ENCODE measurements at regions not wholly inside any gene's neighbourhood (a gene's known extent, or its start where the extent isn't known, plus 50 kb on each side); places are given as distances from the start of the nearest gene placed in this dataset.

DNA sequence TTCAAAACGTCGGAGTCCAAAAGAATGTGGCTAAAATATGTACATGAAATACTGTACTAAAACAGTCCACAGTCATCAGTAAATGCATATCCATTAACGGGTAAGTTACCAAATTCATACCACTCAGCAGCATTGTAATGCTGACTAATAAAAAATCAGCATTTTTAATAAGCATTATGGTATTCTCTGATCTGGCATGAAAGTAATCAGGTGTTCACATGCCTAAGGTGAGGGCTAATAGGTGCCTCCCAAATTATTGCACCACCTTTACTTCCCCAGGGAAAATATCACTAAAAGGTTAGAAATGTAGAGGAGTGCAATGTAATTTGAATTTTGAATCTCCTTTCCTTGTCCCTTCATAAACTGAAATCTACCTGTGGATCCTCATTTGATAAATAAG, 69.6 kb upstream of the PTGS2 start:
- H3K36me3 Mint-ChIP-seq (ENCODE audit: low read depth): no peaks in the 10 kb centered on the region
- H3K4me1 Mint-ChIP-seq (ENCODE audit: low read depth): no peaks in the 10 kb centered on the region
- no peak overlapping the region for H3K4me3 Mint-ChIP-seq
- no peaks in the 10 kb centered on the region for H3K27me3 Mint-ChIP-seq
- peaks cover 8% of the 10 kb centered on the region for H3K9me3 Mint-ChIP-seq
- H3K27ac Mint-ChIP-seq: no peak overlapping the region

DNA sequence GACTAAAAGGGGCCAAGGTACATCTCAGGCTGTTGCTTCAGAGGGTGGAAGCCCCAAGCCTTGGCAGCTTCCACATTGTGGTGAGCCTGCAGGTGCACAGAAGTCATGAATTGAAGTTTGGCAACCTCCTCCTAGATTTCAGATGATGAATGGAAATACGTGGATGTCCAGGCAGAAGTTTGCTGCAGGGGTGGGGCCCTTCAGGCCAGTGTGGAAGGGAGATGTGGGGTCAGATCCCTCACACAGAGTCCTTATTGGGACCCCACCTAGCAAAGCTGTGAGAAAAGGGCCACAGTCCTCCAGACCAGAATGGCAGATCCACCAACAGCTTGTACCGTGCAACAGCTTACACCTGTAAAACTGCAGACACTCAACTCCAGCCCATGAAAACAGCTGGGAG, 67.4 kb upstream of the PTGS2 start:
- peaks cover 8% of the 10 kb centered on the region for H3K9me3 Mint-ChIP-seq
- H3K27ac Mint-ChIP-seq: no peak overlapping the region
- H3K4me1 Mint-ChIP-seq (ENCODE audit: low read depth): no peaks in the 10 kb centered on the region
- no peaks in the 10 kb centered on the region for H3K27me3 Mint-ChIP-seq
- H3K36me3 Mint-ChIP-seq (ENCODE audit: low read depth): no peaks in the 10 kb centered on the region
- no peak overlapping the region for H3K4me3 Mint-ChIP-seq

DNA sequence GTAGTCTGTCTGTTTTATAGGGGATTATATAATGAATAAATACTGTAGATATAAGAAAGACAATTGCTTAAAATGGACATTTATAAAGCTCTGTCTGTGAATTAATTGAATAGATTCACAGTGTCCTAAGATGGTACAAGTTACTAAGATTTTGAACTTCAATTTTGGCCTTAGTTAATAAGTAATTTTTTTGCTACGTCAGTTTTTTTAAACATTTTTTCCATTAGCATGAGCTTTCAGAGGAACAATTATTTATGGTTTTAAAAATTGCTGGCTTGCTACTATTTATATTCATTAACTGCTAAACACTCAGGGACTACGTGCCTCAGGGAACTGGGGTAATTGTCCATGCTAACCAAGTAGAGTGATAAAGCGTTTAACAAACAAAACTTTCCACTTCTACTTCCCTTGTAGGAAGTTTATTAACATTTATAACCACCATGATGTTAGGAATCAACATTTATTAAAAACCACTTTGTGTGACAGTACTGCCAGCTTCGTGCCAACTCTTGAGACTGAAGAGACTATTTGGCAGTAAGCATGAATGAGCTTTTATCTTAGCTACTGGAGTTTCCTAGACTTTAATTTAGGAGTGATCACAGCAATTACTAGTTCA, 65.4 kb upstream of the PTGS2 start:
- Mint-ChIP-seq H3K27me3 (peaks cover 4% of the 10 kb centered on the region), H3K9me3 (peaks cover 8% of the 10 kb centered on the region), H3K36me3 (ENCODE audit: low read depth) (no peaks in the 10 kb centered on the region), H3K4me3 (no peak overlapping the region), H3K4me1 (ENCODE audit: low read depth) (peaks cover under 1% of the 10 kb centered on the region), H3K27ac (no peak overlapping the region)

DNA sequence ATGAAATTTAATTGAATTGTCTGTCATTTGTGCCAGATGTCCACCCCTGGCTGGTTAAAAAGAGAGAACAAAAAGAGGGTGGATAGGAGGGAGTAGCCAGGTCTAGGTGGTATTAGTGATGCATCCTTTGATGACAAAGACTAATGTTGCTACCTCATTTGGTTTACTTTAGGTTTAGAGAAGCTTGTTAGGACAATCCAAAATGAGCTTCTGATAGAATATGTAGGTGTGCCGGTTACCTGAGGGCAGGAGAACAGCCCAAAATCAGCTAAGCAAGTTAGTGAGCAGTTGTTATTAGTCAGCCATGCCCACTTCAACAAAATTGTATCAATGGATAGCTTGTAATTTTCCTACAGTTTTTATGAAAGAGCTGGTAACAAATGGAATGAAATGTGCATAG, 61.4 kb upstream of the PTGS2 start:
- Mint-ChIP-seq H3K9me3 (peaks cover 2% of the 10 kb centered on the region), H3K4me1 (ENCODE audit: low read depth) (peaks cover 20% of the 10 kb centered on the region), H3K27me3 (peaks cover 7% of the 10 kb centered on the region), H3K4me3 (no peak overlapping the region), H3K27ac (no peak overlapping the region), H3K36me3 (ENCODE audit: low read depth) (no peaks in the 10 kb centered on the region)

DNA sequence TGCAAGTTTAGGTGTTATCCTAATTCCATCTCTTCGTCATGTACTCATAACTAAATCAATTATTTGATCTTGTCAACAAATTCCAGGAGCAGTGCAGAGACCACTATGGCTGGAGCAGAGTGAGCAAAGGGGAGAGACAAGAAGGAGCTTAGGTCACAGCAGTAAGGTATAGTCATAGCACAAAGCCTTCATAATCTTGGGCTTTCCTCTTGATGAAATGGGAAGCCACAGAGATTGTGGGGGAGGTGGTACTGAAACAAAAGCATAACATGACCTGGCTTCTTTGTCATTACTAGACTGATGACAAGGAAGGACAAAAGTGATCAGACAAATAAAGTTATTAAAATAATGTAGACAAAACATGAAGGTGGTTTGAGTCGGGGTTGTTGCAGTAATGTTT, 60.1 kb upstream of the PTGS2 start:
- H3K4me1 Mint-ChIP-seq (ENCODE audit: low read depth): peaks cover 20% of the 10 kb centered on the region
- no peak overlapping the region for H3K27ac Mint-ChIP-seq
- no peak overlapping the region for H3K4me3 Mint-ChIP-seq
- H3K9me3 Mint-ChIP-seq: no peaks in the 10 kb centered on the region
- H3K36me3 Mint-ChIP-seq (ENCODE audit: low read depth): no peaks in the 10 kb centered on the region
- H3K27me3 Mint-ChIP-seq: peaks cover 10% of the 10 kb centered on the region

DNA sequence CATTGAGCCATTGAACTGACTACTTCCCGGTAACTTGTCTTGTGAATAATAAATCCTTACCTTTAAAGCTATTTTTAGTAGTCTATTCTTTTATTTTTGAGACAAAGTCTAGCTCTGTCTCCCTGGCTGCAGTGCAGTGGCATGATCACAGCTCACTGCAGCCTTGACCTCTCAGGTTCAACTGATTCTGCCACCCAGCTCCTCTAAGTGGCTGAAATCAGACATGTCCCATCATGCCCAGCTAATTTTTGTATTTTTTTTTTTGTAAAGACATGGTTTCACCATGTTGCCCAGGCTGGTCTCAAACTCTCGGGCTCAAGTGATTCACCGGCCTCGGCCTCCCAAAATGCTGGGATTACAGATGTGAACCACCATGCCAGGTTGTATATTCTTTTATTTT, 59.3 kb upstream of the PTGS2 start:
- Mint-ChIP-seq H3K27ac (no peak overlapping the region), H3K9me3 (no peaks in the 10 kb centered on the region), H3K4me3 (no peak overlapping the region), H3K27me3 (peaks cover 10% of the 10 kb centered on the region), H3K4me1 (ENCODE audit: low read depth) (peaks cover 24% of the 10 kb centered on the region), H3K36me3 (ENCODE audit: low read depth) (no peaks in the 10 kb centered on the region)

DNA sequence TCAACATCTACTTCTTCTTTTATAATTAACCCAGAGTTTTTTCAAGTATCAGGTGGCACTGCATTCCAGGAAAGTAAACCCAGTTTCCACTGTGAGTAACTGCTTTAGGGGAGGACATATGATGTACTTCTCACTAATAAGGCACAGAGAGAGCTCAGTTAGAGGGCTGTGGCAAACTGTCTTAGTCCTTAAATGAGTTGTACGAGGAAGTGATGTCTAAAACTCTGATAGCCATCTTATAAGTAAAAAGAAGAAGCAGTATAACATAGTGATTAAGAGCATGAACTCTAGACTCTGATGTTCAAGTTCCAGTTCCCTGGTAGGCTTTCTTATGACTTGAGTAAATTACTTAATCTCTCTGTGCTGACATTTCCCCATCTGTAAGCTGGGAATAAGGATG, 58.7 kb upstream of the PTGS2 start:
- no peaks in the 10 kb centered on the region for H3K36me3 Mint-ChIP-seq (ENCODE audit: low read depth)

DNA sequence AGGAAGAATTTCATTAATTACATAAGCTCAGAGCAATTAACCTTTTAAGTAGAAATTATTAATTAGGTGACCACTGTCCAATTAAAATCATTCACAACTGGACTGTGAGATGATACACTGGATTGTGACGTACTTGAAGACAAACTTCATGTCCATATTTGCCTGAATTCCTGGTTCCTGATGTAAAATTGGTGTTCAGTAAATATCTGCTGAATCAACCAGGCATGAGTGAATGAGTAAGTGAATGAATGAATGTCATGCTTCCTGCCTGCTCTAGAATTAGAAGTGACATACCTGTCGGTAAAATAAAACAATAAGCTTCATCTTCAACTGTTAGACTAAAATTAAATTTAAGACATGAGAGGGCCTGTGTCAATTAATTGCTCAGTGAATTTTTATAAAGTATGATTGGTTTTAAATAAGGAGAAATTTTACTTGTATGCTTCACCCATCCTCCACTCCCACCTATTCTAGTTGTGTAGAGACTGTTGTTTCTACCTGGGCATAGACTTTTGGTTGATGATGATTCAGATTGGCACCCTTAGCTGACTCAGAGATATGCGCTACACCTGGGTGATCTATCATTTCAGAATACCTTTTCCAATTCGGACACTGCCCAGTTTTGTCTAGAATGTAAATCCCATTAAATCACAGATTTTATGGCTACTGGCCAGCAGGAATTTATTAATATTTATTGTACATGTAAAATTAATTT, 56.9 kb upstream of the PTGS2 start:
- Mint-ChIP-seq H3K4me1 (ENCODE audit: low read depth) (peaks cover 24% of the 10 kb centered on the region), H3K36me3 (ENCODE audit: low read depth) (no peaks in the 10 kb centered on the region), H3K27ac (no peak overlapping the region), H3K9me3 (no peaks in the 10 kb centered on the region), H3K27me3 (peaks cover 10% of the 10 kb centered on the region), H3K4me3 (no peak overlapping the region)

More for the DNA sequence above, 58.7 kb upstream of the PTGS2 start:
- peaks cover 10% of the 10 kb centered on the region for H3K27me3 Mint-ChIP-seq
- H3K4me3 Mint-ChIP-seq: no peak overlapping the region
- H3K27ac Mint-ChIP-seq: peak overlapping the region; percentile 57
- peaks cover 24% of the 10 kb centered on the region for H3K4me1 Mint-ChIP-seq (ENCODE audit: low read depth)
- H3K9me3 Mint-ChIP-seq: no peaks in the 10 kb centered on the region

DNA sequence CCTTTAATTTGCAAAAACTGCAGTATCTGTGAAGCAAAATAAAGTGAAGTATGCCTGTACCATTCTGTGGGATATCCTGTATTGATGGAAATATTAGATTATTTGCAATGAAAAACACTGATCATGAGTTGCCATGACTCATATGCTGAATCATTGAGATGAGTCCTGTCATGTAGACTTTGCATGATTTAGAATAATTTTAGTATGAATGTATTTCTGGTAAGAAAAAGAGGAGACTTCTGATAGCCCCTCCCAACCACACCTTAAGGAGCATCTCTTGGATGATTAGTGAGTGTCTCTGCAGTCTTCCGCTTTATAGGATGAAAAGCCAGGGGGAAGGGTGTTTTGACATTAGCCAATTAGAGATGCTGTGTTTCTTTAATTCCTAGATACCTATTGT, 55.2 kb upstream of the PTGS2 start:
- H3K27ac Mint-ChIP-seq: no peak overlapping the region
- H3K4me3 Mint-ChIP-seq: no peak overlapping the region
- peaks cover 10% of the 10 kb centered on the region for H3K27me3 Mint-ChIP-seq
- H3K9me3 Mint-ChIP-seq: peaks cover 4% of the 10 kb centered on the region
- no peaks in the 10 kb centered on the region for H3K36me3 Mint-ChIP-seq (ENCODE audit: low read depth)
- H3K4me1 Mint-ChIP-seq (ENCODE audit: low read depth): peaks cover 21% of the 10 kb centered on the region

DNA sequence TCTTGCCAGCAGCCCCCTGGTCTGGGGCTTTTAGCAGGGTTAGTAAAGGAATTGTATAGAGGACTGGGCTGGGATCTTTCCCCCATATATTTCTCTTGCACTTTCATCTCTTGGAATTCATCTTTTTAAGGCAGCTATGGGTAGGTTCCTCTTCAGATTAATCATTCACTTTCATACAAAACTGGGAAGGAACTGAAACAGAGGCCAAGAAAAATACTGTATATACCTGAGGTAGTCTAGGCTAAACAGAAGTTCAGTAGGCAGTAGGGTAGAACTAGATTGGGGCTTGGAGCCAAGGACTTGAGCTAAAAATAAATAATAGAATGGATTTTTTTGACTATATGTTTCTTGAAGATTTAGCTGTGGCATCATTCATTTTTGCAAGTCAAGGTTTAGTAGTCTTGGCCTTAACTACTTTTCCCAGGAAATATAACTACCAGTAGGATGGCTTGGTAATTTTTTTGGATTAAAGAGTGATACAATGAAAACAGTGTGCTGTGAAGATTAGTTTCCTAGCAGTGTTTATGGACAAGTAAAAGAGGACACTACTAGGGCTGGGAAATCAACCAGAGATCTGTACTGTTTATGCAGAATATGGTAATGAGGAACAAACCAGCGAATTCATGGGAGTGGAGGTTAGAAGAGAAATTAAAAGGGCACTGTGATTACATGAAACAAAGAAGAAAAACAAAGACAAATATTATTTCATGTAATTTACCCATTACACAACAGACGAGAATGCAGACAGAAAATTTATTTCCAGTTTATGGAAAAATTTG, 50.9 kb upstream of the PTGS2 start:
- H3K36me3 Mint-ChIP-seq (ENCODE audit: low read depth): no peaks in the 10 kb centered on the region
- H3K9me3 Mint-ChIP-seq: peaks cover 4% of the 10 kb centered on the region
- H3K27ac Mint-ChIP-seq: no peak overlapping the region
- peaks cover 14% of the 10 kb centered on the region for H3K27me3 Mint-ChIP-seq
- no peak overlapping the region for H3K4me3 Mint-ChIP-seq
- H3K4me1 Mint-ChIP-seq (ENCODE audit: low read depth): peaks cover 3% of the 10 kb centered on the region

Measured in stimulated activated naive CD8-positive, alpha-beta T cell treated with anti-CD3 and anti-CD28 coated beads, Interleukin-15, Interleukin-2, amounts not matched to agents 100 ng/mL and 50 ng/mL, for 24 hours (primary cell).